NCI-H1417 (cell line): ENCODE measurements at regions not wholly inside any gene's neighbourhood (a gene's known extent, or its start where the extent isn't known, plus 50 kb on each side); places are given as distances from the start of the nearest gene placed in this dataset.
"Not testable (repeated sequence)": the region's sequence is repeated elsewhere in the genome, so short reads cannot be mapped to it uniquely, and the experiment has no call there.

Experiments
- DNase-seq, 3 experiments: peaks; one replicate each; lab custom pipeline; 2025; lab: John Stamatoyannopoulos, UW

GRCh38 chr6:130674604-130675003, 152.6 kb upstream of the SMLR1 start:
- no peak for DNase-seq

- DNase-seq, result no peak
Observed at GRCh38 chr6:130675072-130675471, 152.1 kb upstream of the SMLR1 start.

- peak; percentile 10 to 57 (median 19) for DNase-seq
Observed at GRCh38 chr6:130676077-130676772, 151.0 kb upstream of the SMLR1 start.

- no peak for DNase-seq
Observed at GRCh38 chr6:130676773-130677144, 150.4 kb upstream of the SMLR1 start.

GRCh38 chr6:130677312-130677711, 149.9 kb upstream of the SMLR1 start:
- no peak for DNase-seq

- no peak for DNase-seq
Observed at GRCh38 chr6:130677766-130678165, 149.4 kb upstream of the SMLR1 start.

GRCh38 chr6:130679684-130680083, 147.5 kb upstream of the SMLR1 start:
- no peak for DNase-seq

GRCh38 chr6:130680116-130680515, 147.1 kb upstream of the SMLR1 start:
- DNase-seq, result no peak

GRCh38 chr6:130681028-130681427, 146.2 kb upstream of the SMLR1 start:
- DNase-seq, result no peak

GRCh38 chr6:130682066-130682465, 145.1 kb upstream of the SMLR1 start:
- DNase-seq, result no peak

- no peak for DNase-seq
Observed at GRCh38 chr6:130683761-130684517, 143.3 kb upstream of the SMLR1 start.

- no peak for DNase-seq
Observed at GRCh38 chr6:130692659-130693058, 134.5 kb upstream of the SMLR1 start.

GRCh38 chr6:130693944-130694343, 133.3 kb upstream of the SMLR1 start:
- no peak for DNase-seq

GRCh38 chr6:130694606-130695005, 132.6 kb upstream of the SMLR1 start:
- DNase-seq, result no peak

- DNase-seq, result peak in 2 of 3 experiments; percentile 26 to 77
Observed at GRCh38 chr6:130696806-130697205, 130.4 kb upstream of the SMLR1 start.

GRCh38 chr6:130697271-130697994, 129.8 kb upstream of the SMLR1 start:
- peak in 1 of 3 experiments; percentile 26 for DNase-seq

GRCh38 chr6:130697995-130698535, 129.1 kb upstream of the SMLR1 start:
- peak; percentile 22 to 76 (median 41) for DNase-seq

- DNase-seq, result no peak
Observed at GRCh38 chr6:130699742-130700141, 127.5 kb upstream of the SMLR1 start.

- DNase-seq, result no peak
Observed at GRCh38 chr6:130700397-130700796, 126.8 kb upstream of the SMLR1 start.

GRCh38 chr6:130708338-130708737, 118.9 kb upstream of the SMLR1 start:
- peak in 2 of 3 experiments; percentile 57 to 80 for DNase-seq

- not testable (repeated sequence) for DNase-seq
Observed at GRCh38 chr6:130711641-130712040, 115.6 kb upstream of the SMLR1 start.

- DNase-seq, result peak in 2 of 3 experiments; percentile 7 to 56
Observed at GRCh38 chr6:130713144-130713543, 114.1 kb upstream of the SMLR1 start.
